GF-D8 (cell line): ENCODE measurements at regions not wholly inside any gene's neighbourhood (a gene's known extent, or its start where the extent isn't known, plus 50 kb on each side); places are given as distances from the start of the nearest gene placed in this dataset.

Source experiments
- DNase-seq: peaks from one replicate; lab custom pipeline; 2025; lab: John Stamatoyannopoulos, UW

DNA sequence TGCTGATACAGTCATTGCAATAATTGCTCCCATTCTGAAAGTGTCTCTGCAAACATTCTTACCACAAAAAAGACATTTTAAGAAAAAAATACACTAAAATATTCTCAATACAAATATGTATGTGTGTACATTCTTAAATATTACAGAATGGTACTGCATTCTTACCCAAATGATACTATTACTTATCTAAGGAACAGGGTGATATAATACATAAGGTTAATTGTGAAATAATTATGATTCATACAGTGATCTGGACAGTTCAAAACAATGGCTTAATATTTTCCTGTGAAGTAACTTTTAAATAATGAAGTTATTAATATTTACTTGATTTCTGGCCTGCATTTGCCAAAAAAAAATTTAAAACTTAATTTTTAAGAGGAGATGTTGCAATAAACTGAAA, 694.6 kb downstream of the TUSC7 start:
- no peak for DNase-seq

DNA sequence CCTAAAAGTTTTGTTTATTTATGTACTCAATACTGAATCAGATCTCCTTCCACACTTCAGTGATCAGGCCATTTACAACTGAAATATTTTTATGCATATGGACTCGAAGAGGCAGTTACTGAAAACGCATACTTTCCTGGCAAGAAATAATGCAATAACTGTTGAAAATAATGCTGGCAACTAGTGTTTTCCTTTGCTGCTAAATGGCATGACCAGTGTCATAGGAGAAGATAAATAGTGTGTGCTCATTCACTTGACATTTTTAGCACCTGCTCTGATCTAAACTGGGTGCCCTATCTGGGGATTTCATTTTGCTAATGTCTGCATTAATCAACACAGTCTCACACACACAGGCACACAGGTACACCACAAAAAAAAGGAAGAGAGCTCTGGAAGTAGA, 695.2 kb downstream of the TUSC7 start:
- no peak for DNase-seq

DNA sequence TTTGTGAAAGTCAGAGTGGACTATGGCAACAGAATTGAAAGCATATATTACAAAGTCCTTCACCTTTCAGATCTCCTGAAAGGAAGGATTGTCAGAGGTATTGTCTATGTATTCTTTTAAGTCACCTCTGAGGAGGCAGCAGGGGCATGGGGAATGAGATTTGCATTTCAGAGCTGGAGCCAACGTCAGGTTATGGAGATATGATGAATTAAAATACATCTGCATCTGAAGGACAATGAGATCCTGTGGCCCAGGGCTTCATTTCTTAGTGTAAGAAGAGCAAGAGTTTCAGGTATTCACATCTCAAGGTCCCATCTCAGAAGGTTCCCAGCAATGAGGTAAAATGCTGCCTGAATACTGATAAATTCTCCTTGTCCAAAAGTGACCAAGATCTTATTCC, 695.8 kb downstream of the TUSC7 start:
- DNase-seq = no peak

GRCh38 chr3:117407317-117407716, 697.7 kb downstream of the TUSC7 start:
- DNase-seq = no peak

GRCh38 chr3:117408811-117409210, 699.2 kb downstream of the TUSC7 start:
- DNase-seq = no peak

- no peak for DNase-seq
These were observed 699.7 kb downstream of the TUSC7 start for GRCh38 chr3:117409256-117409655.

DNA sequence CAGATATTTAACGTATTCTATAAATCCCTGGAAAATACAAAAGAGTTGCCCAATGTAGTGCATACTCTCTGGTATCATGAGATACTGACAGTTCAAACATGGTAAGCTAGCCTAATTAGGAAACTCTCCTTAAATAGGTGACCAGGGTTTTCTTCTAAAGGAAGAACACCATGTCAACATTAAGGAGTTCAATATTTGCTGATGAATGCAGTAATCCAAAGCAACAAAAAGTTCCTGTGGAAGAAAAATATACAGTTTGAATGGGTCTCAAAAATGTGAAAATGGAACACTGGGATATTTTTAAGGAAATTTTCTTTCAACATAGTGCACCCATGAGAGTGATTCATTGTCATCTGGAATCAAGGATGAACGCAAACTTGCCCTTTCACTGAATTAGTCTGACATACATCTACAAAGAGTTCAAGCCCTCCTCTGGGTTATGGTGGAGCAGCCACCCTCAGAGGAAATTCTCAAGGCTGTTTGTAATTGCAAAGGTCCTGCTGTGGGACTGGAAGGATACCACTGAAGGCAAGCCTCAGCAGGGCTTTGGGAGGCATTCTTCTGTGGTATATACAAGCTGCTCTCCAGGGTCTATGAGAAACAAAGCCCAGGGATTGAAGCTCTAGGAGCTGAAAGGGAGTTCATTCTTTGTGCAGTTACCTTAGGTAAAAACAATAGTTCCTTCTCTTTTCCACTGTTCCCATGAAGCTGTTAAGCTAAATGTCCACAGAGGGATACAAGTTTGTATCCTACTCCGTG, 700.3 kb downstream of the TUSC7 start:
- no peak for DNase-seq

DNA sequence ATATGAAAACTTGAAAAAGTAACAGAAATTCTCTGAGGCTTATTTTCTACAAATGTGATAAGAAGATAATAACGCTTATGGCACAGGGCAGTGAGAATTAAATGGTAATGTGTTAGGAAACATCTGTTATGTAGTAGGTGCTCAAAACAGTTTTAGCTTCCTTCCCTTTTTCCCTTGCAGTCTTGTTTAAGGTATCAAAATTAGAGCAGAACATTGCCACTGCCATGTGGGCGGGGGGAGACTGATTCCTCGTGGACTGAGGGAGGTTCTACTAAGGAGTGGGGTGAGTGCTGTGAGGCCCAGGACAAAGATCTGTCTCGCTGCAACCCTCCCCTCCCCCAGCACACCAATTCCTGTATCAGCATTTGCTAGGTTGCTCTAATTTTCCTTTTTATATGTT, 702.4 kb downstream of the TUSC7 start:
- no peak for DNase-seq

DNA sequence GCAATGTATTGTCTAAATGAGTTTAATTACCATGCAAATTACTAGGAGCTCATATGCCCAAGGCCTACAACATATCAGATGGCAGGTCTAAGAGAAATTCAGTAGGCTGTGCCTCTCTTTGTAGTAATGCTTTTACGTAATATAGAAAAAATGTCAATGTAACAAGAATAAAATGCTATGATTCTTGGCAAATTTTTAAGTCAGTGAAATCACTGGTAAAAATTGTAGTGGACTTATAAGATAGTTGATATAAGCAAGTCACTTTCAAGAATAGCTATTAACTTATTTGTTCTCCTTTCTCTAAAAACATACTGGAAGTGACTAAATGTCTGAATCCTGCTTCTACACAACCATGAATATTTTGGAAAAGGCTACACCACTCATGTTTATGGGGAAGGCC, 707.8 kb downstream of the TUSC7 start:
- no peak for DNase-seq

DNA sequence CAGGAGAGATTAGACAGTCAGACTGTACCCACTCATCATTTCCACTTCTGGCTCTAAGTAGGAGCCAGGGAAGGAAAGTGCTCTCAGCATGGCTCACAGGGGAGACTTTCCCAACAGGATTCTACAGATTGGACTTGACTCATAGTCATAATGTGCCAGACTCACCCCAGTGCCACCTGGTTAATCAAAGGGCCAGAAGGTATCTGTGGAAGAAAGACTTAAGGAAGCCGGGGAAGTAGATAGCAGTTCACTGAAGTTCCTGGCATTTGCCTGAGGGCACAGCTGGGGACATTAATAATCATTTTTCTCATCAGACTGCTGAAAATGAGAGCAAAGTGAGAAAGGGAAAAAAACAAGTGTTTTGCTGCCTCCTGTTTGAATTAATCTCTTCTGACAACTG, 717.5 kb downstream of the TUSC7 start:
- DNase-seq = no peak

DNA sequence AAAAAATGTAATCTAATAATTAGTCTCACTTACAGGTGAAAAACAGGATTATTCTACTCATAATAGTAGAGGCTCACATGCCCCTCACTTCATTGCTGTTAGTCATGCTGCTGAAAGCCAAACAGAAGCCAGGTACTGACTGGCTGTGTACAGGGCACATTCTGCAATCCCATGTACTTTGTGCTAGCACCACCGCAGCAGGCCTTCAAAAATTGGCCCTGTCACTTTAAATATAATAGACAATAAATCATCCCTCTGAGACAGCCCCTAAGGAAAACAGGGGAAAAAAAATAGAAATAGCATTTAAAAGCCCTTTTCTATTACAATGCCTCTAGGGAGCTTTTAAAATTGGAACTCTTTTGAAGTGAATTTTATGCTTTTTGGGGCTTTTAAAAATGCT, 723.8 kb downstream of the TUSC7 start:
- no peak for DNase-seq

DNA sequence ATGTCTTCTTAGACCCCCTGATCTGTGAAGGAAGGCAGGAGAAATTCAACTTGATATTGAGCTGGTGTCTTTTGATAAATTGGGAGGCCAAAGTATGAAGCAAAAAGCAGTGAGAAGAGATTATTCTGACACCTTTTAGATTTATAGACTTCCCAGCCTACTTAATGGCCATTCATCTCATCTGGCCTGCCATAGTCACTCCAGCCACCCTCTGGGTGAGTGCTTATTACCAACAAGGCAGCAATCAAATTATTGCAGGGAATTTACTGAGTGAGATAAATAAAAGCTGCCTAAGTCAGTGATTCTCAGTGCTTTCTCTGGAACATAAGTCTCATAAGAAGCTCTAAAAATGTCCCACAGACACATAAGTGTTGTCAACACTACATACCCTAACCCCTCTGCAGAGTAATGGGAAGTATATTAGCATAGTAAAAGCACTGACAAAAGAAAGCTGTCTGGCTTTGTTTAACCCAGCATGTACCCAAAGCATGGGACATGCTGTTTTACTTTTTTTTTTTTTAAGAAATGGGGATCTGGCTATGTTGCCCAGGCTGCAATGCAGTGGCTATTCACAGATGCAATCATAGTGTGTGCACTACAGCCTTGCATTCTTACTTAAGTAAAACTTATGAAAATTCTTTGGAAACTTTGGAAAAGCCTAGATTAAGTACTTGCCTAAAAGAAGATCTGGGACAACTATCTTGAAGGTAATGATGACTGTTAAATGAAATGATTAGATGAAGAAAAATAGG, 725.3 kb downstream of the TUSC7 start:
- DNase-seq = no peak

GRCh38 chr3:117435506-117435905, 725.9 kb downstream of the TUSC7 start:
- no peak for DNase-seq

DNA sequence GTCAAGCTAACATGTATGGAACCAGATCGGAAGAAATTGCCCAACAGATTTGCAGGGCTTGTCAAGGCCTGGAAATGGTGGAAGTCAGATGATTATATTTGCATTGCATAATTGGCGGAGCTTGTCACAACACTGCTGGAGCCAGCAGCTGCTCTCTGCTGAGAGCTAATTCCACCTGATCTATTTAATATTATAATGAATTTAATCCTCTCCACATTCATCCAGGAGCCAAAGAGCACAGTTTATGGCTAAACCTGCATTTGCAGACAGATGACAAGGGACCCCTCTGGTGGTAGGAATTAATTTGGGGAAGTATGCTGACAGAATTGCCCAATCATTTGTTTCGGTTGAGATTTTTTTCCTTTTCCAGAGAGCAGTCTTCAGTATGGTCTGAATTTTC, 730.2 kb downstream of the TUSC7 start:
- DNase-seq = no peak

- no peak for DNase-seq
These were observed 732.3 kb downstream of the TUSC7 start for GRCh38 chr3:117441851-117442250.

DNA sequence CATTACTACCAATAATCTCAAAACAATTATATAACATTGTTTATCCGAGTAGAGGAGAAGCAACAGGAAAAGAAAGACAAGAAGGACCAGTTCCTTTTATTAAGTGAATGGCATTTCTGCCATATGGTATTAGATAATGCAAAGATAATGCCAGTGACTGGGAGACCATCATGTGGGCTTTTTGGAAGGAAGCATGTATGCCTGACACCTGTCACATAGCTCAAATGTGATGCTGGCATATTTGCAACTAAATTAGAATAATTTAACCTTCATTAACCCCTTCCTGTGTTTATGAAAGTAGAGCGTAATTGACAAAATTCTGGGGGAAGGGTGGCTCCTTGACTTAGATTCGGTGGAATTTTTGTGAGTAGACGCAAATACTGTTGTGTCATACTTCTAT, 733.0 kb downstream of the TUSC7 start:
- no peak for DNase-seq

GRCh38 chr3:117443014-117443413, 733.4 kb downstream of the TUSC7 start:
- DNase-seq = no peak

DNA sequence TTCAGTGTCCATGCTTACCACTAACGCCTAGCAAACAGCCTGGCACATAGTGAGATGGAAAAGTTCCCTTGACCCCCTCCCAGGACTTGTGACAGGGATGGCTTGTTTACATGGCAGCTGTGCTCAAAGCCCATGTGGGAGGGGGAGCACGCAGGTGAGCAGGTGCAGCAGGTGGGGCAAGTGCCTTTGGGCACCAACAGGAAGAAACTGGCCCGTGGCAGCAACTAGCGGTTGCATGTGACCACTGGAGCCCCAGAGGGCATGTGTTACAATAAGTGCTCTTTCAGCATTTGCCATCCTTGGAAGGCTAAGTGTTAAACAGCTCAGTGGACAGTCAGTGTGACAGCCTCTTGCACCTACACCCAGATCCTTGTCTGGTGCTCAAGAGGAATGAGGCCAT, 734.6 kb downstream of the TUSC7 start:
- no peak for DNase-seq

- no peak for DNase-seq
These were observed 737.8 kb downstream of the TUSC7 start for GRCh38 chr3:117447419-117447818.

GRCh38 chr3:117450026-117450425, 740.4 kb downstream of the TUSC7 start:
- no peak for DNase-seq

DNA sequence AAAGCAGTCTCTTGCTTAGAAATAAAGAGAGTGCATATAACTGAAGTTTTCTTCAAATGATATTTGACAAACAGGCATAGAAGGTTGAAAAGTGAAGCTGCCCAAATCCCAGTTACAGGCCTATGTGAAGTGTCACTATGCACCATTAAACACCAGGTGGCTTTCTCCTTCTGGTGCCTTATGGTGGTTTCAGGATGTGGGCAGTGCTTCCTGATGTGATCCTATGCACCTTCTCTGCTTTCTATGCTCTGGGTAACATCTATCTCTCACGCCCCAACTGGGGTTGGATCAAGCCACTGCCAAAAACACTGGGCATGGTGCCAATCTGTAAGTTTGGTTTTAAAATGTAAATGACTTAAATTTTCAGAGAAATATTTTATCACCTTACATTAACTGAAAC, 744.7 kb downstream of the TUSC7 start:
- no peak for DNase-seq

DNA sequence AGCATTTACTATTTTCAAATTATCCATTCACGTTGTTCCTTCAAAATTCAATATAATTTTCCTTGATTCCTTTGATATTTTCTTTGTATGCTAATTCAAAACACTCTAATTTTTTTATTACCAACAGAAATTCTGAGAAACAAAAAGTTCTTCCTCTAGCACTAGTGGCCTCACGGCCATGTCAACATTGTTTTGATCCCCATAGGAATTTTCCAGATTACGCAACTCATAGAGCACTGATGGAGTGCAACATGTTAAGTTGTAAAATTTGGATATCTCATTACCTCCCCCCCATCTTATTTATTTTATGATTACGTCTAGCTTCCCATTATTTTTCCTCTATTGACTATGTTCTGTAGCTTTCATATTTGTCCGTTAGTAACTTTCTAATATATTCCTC, 745.3 kb downstream of the TUSC7 start:
- DNase-seq = no peak

DNA sequence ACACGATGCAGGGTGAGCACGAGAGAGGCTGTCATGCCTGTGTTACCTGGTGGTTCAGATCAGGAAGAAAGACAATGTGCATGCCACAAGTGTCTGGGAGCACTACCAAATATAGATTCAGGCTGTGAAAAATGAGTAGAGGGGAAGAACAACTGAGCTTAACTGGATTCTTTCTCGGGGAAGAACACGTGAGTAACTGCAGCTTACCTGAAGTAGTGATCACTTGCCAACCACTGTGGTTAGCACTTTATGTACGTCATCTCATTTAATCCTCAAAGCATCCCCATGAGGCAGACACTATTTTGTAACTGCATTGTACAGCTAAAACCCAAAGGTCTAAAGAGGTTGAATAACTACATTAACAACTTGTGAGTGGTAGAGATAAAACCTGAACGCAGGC, 746.2 kb downstream of the TUSC7 start:
- no peak for DNase-seq
